ENCODE measurements at regions not wholly inside any gene's neighbourhood (a gene's known extent, or its start where the extent isn't known, plus 50 kb on each side); places are given as distances from the start of the nearest gene placed in this dataset.
"Not testable (repeated sequence)": the region's sequence is repeated elsewhere in the genome, so short reads cannot be mapped to it uniquely, and the experiment has no call there.

- no peak for DNase-seq
Measured at GRCh38 chr5:100697970-100698369, 162.8 kb downstream of the FAM174A start.

GRCh38 chr5:100706776-100707175 lies 171.6 kb downstream of the FAM174A start:
- DNase-seq: no peak

GRCh38 chr5:100708645-100709171 lies 173.5 kb downstream of the FAM174A start:
- DNase-seq: no peak

- no peak for DNase-seq
Measured at GRCh38 chr5:100709771-100710170, 174.6 kb downstream of the FAM174A start.

- not testable (repeated sequence) for DNase-seq
Measured at GRCh38 chr5:100714780-100715179, 179.6 kb downstream of the FAM174A start.

GRCh38 chr5:100722657-100723056 lies 180.4 kb downstream of the ST8SIA4 start:
- no peak for DNase-seq

GRCh38 chr5:100723229-100723628 lies 179.9 kb downstream of the ST8SIA4 start:
- DNase-seq: no peak

GRCh38 chr5:100726116-100726515 lies 177.0 kb downstream of the ST8SIA4 start:
- DNase-seq: no peak

- no peak for DNase-seq
Measured at GRCh38 chr5:100731768-100732167, 171.3 kb downstream of the ST8SIA4 start.

- no peak for DNase-seq
Measured at GRCh38 chr5:100746730-100747129, 156.4 kb downstream of the ST8SIA4 start.

GRCh38 chr5:100749771-100750284 lies 153.3 kb downstream of the ST8SIA4 start:
- no peak for DNase-seq

GRCh38 chr5:100755435-100755834 lies 147.6 kb downstream of the ST8SIA4 start:
- no peak for DNase-seq
